ENCODE measurements at regions not wholly inside any gene's neighbourhood (a gene's known extent, or its start where the extent isn't known, plus 50 kb on each side); places are given as distances from the start of the nearest gene placed in this dataset.

DNA sequence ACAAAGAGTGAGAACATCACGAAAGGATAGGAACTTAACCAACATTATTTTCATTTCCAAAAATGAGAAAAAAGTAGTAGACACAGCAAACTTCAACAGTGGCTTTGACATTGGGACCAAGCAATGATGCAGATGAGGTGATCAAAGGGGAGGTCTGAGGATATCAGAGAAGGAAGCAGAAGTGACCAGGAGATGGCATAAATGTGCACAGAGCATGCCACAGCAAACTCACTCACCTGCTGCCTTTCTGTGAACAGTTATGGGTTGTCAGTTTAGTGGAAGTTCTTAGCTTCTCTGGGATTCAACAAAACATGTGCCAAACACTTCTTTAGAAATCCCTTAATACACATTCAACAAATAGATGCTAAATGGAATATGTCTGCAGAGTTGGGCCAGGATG, 290.1 kb downstream of the PLPP3 start:
- no peak for TF ChIP-seq ZFX (IDR thresholded peaks at IDR 0.05; ENCODE audit: borderline replicate concordance)
- no peak for TF ChIP-seq CTCF (IDR thresholded peaks at IDR 0.05)
- no peak overlapping the region for H3K27ac ChIP-seq

GRCh38 chr1:56287721-56288120, 291.6 kb downstream of the PLPP3 start:
- H3K27ac ChIP-seq = no peak overlapping the region
- TF ChIP-seq CTCF (IDR thresholded peaks at IDR 0.05) (no peak), ZFX (IDR thresholded peaks at IDR 0.05; ENCODE audit: borderline replicate concordance) (no peak)

- TF ChIP-seq CTCF (IDR thresholded peaks at IDR 0.05) (no peak), ZFX (IDR thresholded peaks at IDR 0.05; ENCODE audit: borderline replicate concordance) (no peak)
- no peak overlapping the region for H3K27ac ChIP-seq
Measured at GRCh38 chr1:56286956-56287355, 292.4 kb downstream of the PLPP3 start.

- TF ChIP-seq ZFX (IDR thresholded peaks at IDR 0.05; ENCODE audit: borderline replicate concordance) (no peak), CTCF (IDR thresholded peaks at IDR 0.05) (no peak)
- no peak overlapping the region for H3K27ac ChIP-seq
Measured at GRCh38 chr1:56286506-56286905, 292.9 kb downstream of the PLPP3 start.

GRCh38 chr1:56285554-56286402, 293.6 kb downstream of the PLPP3 start:
- TF ChIP-seq CTCF (IDR thresholded peaks at IDR 0.05) (no peak), ZFX (IDR thresholded peaks at IDR 0.05; ENCODE audit: borderline replicate concordance) (no peak)
- no peak overlapping the region for H3K27ac ChIP-seq

- TF ChIP-seq ZFX (IDR thresholded peaks at IDR 0.05; ENCODE audit: borderline replicate concordance) (no peak), CTCF (IDR thresholded peaks at IDR 0.05) (no peak)
Measured at GRCh38 chr1:56284928-56285327, 294.4 kb downstream of the PLPP3 start.

GRCh38 chr1:56278061-56278460, 301.3 kb downstream of the PLPP3 start:
- TF ChIP-seq CTCF (IDR thresholded peaks at IDR 0.05) (no peak), ZFX (IDR thresholded peaks at IDR 0.05; ENCODE audit: borderline replicate concordance) (no peak)
- H3K27ac ChIP-seq = no peak overlapping the region

More at GRCh38 chr1:56284928-56285327, 294.4 kb downstream of the PLPP3 start:
- no peak overlapping the region for H3K27ac ChIP-seq

Data from 22Rv1 (cell line).